ENCODE measurements at regions not wholly inside any gene's neighbourhood (a gene's known extent, or its start where the extent isn't known, plus 50 kb on each side); places are given as distances from the start of the nearest gene placed in this dataset.

GRCh38 chr1:11377001-11377583, 101.9 kb upstream of the DISP3 start:
- no peaks in the 10 kb centered on the region for H3K4me1 ChIP-seq (ENCODE audit: control insufficient read depth, insufficient read depth, low read length)
- no peaks in the 10 kb centered on the region for H3K9me3 ChIP-seq (ENCODE audit: control insufficient read depth, low read length)
- DNase-seq (no peak), ATAC-seq (no peak)
- intact Hi-C loops (cut with DNase I): no loop called here
- H3K27ac ChIP-seq (ENCODE audit: low read length): no peak overlapping the region
- WGBS: 78% methylated on average over 9 of the region's 9 CpGs
- H3K4me3 ChIP-seq (ENCODE audit: low read length): no peak overlapping the region
- no peaks in the 10 kb centered on the region for H3K27me3 ChIP-seq (ENCODE audit: control insufficient read depth, insufficient read depth)

DNA sequence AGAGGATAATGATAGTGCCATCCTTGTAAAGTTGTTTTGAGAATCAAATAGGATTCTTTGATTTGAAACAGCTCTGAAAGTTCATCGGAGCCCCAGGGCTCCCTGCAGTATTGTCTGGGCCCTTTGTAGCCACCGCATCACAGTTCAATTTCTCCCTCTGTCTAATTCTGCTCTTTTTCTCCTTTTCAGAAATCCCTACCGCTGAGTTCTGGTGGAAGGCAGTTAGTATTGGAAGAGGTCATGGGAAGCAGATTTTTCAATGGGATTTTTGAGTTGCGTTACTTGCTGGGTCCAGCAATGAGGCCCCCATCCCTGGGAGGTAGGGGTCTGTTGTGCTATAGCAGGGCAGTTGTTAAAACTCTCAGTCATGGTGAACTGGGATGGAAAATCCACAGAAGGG, 101.0 kb upstream of the DISP3 start:
- no peak for DNase-seq
- Histone ChIP-seq H3K27ac (ENCODE audit: low read length) (no peak overlapping the region), H3K4me1 (ENCODE audit: control insufficient read depth, insufficient read depth, low read length) (no peaks in the 10 kb centered on the region), H3K9me3 (ENCODE audit: control insufficient read depth, low read length) (no peaks in the 10 kb centered on the region), H3K4me3 (ENCODE audit: low read length) (no peak overlapping the region), H3K27me3 (ENCODE audit: control insufficient read depth, insufficient read depth) (no peaks in the 10 kb centered on the region)
- WGBS: 87% methylated on average over 4 of the region's 4 CpGs
- intact Hi-C loops (cut with DNase I): no loop called here
- no peak for ATAC-seq

GRCh38 chr1:11379851-11380250, 99.1 kb upstream of the DISP3 start:
- ATAC-seq: no peak
- DNase-seq: no peak
- Histone ChIP-seq H3K27me3 (ENCODE audit: control insufficient read depth, insufficient read depth) (no peaks in the 10 kb centered on the region), H3K4me1 (ENCODE audit: control insufficient read depth, insufficient read depth, low read length) (no peaks in the 10 kb centered on the region), H3K27ac (ENCODE audit: low read length) (no peak overlapping the region), H3K9me3 (ENCODE audit: control insufficient read depth, low read length) (no peaks in the 10 kb centered on the region), H3K4me3 (ENCODE audit: low read length) (no peak overlapping the region)
- WGBS: 33% methylated on average over 8 of the region's 8 CpGs
- intact Hi-C loops (cut with DNase I): no loop called here

DNA sequence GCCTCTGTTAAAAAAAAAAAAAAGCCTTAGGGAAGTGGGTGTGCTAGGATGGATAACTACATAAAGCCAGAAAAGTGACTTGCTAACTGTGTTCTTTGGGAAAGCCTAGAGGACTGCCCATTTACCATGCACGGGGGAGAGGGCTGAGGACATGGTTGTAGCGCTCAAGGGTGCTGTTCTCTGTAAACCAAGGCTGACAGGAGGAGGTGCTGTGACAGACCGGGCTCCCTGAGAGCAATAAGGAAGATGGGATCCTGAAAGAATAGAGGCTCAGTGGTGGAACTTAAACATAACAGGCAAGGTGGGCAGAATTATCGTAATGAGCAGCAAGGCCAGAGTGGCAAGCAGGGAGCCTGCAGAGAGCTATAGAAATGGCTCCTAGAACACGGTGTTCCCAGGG, 98.5 kb upstream of the DISP3 start:
- H3K27me3 ChIP-seq (ENCODE audit: control insufficient read depth, insufficient read depth): no peaks in the 10 kb centered on the region

DNA sequence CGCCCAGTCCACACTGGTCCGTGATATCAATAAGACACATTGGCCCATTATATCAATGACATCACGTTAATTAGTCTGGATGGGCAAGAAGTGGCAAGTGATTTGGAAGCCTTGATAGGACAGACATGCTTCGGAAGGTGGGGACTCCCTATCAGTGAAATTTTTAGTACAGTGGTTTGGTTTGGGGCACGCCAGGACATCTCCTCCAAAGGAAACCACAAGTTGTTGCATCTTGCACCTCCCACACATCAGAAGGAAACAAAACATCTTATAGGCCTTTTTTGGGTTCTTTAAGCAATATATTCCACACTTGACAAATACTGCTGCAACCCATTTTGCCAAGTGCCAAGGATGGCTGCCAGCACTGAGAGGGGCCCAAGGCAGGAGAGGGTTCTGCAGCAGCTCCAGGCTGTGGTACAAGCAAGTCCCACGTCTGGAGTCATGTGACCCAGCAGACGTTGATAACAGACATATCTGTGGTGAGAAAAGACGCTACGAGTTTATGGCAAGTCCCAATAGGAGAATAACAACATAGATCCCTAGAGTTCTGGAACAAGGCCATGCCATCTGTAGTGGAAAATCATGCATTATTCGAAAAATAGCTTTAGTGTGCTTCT, 95.3 kb upstream of the DISP3 start:
- WGBS: 48% methylated on average over 10 of the region's 10 CpGs

More for the DNA sequence above, 98.5 kb upstream of the DISP3 start:
- intact Hi-C loops (cut with DNase I): no loop called here
- no peak overlapping the region for H3K27ac ChIP-seq (ENCODE audit: low read length)
- H3K4me3 ChIP-seq (ENCODE audit: low read length): no peak overlapping the region
- no peak for DNase-seq
- no peaks in the 10 kb centered on the region for H3K9me3 ChIP-seq (ENCODE audit: control insufficient read depth, low read length)
- no peaks in the 10 kb centered on the region for H3K4me1 ChIP-seq (ENCODE audit: control insufficient read depth, insufficient read depth, low read length)
- ATAC-seq: no peak
- 58% methylated on average over 5 of the region's 5 CpGs for WGBS

DNA sequence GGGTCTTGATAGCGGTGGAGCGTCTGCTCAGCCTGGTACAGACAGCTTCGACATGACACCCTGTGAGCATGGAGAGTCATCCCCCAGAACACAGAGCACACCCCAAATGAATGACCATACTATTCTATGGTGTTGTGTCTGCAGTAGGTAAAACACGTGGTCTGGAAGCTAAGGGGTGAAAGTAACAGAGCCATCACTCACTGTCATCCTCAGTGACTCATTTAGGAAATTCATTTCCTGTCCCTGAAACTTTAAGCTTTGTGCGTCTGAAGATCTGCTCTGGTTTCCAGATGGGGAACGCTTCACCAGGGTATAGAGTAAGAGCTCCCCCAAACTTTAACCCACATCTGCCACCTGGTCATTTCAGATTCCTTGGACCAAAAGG, 94.8 kb upstream of the DISP3 start:
- ATAC-seq (no peak), DNase-seq (no peak)
- H3K9me3 ChIP-seq (ENCODE audit: control insufficient read depth, low read length): no peaks in the 10 kb centered on the region

More for the DNA sequence above, 95.3 kb upstream of the DISP3 start:
- Histone ChIP-seq H3K27ac (ENCODE audit: low read length) (no peak overlapping the region), H3K9me3 (ENCODE audit: control insufficient read depth, low read length) (no peaks in the 10 kb centered on the region), H3K4me1 (ENCODE audit: control insufficient read depth, insufficient read depth, low read length) (no peaks in the 10 kb centered on the region), H3K27me3 (ENCODE audit: control insufficient read depth, insufficient read depth) (no peaks in the 10 kb centered on the region), H3K4me3 (ENCODE audit: low read length) (no peak overlapping the region)
- intact Hi-C loops (cut with DNase I): no loop called here
- ATAC-seq (no peak), DNase-seq (no peak)

DNA sequence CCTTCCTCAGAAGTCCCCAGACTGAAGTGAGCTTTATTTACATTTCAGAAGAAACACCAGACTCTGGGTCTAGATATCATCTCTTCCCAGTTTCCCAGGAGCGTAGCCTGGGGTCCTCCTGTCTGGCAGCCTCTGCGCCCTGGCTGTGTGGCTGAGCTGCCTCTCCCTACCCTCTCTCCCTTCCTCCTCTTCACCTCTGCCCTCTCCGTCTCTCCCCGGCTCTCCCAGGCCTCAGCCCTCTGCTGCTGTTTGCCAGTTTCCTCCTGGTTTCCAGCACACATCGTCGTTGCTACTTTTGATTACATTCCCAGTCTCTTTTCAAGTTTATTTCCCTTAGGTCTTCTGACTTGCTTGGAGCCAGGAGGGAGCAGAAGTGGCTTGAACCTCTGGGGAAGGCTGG, 91.1 kb upstream of the DISP3 start:
- WGBS: 10% methylated on average over 6 of the region's 6 CpGs
- DNase-seq: no peak

More for the DNA sequence above, 94.8 kb upstream of the DISP3 start:
- Histone ChIP-seq H3K27me3 (ENCODE audit: control insufficient read depth, insufficient read depth) (no peaks in the 10 kb centered on the region), H3K4me1 (ENCODE audit: control insufficient read depth, insufficient read depth, low read length) (no peaks in the 10 kb centered on the region), H3K4me3 (ENCODE audit: low read length) (no peak overlapping the region), H3K27ac (ENCODE audit: low read length) (no peak overlapping the region)
- WGBS: 52% methylated on average over 6 of the region's 6 CpGs
- intact Hi-C loops (cut with DNase I): no loop called here

DNA sequence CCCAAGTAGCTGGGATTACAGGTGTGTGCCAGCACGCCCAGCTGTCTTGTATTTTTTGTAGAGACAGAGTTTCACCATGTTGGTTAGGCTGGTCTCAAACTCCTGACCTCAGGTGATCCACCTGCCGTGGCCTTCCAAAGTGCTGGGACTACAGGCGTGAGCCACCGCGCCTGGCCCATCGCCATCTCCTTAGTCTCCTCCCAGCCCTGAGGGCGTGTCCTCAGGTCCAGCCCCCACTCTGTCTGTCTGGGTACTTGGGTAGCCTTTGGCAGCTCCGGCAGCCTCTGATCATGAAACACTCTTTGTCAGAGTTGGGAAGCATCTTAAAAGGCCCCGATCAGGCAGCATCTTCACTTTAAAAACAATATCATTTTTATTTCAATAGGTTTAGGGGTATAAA, 90.3 kb upstream of the DISP3 start:
- Histone ChIP-seq H3K27me3 (ENCODE audit: control insufficient read depth, insufficient read depth) (no peaks in the 10 kb centered on the region), H3K4me3 (ENCODE audit: low read length) (no peak overlapping the region), H3K27ac (ENCODE audit: low read length) (no peak overlapping the region), H3K9me3 (ENCODE audit: control insufficient read depth, low read length) (no peaks in the 10 kb centered on the region), H3K4me1 (ENCODE audit: control insufficient read depth, insufficient read depth, low read length) (no peaks in the 10 kb centered on the region)
- intact Hi-C loops (cut with DNase I): no loop called here
- 54% methylated on average over 9 of the region's 9 CpGs for WGBS
- ATAC-seq: no peak
- DNase-seq: no peak

More for the DNA sequence above, 91.1 kb upstream of the DISP3 start:
- no peaks in the 10 kb centered on the region for H3K4me1 ChIP-seq (ENCODE audit: control insufficient read depth, insufficient read depth, low read length)
- no peaks in the 10 kb centered on the region for H3K27me3 ChIP-seq (ENCODE audit: control insufficient read depth, insufficient read depth)
- no peak overlapping the region for H3K27ac ChIP-seq (ENCODE audit: low read length)
- ATAC-seq: no peak
- no peaks in the 10 kb centered on the region for H3K9me3 ChIP-seq (ENCODE audit: control insufficient read depth, low read length)
- H3K4me3 ChIP-seq (ENCODE audit: low read length): no peak overlapping the region
- intact Hi-C loops (cut with DNase I): no loop called here

- DNase-seq: no peak
- WGBS: 79% methylated on average over 7 of the region's 7 CpGs
- no peak for ATAC-seq
- no peak overlapping the region for H3K4me3 ChIP-seq (ENCODE audit: low read length)
- intact Hi-C loops (cut with DNase I): no loop called here
- H3K4me1 ChIP-seq (ENCODE audit: control insufficient read depth, insufficient read depth, low read length): no peaks in the 10 kb centered on the region
- no peaks in the 10 kb centered on the region for H3K27me3 ChIP-seq (ENCODE audit: control insufficient read depth, insufficient read depth)
- no peaks in the 10 kb centered on the region for H3K9me3 ChIP-seq (ENCODE audit: control insufficient read depth, low read length)
- H3K27ac ChIP-seq (ENCODE audit: low read length): no peak overlapping the region
These were observed 87.6 kb upstream of the DISP3 start for GRCh38 chr1:11391327-11391726.

GRCh38 chr1:11391886-11392285, 87.1 kb upstream of the DISP3 start:
- intact Hi-C loops (cut with DNase I): no loop called here
- H3K9me3 ChIP-seq (ENCODE audit: control insufficient read depth, low read length): no peaks in the 10 kb centered on the region
- H3K4me1 ChIP-seq (ENCODE audit: control insufficient read depth, insufficient read depth, low read length): no peaks in the 10 kb centered on the region
- H3K4me3 ChIP-seq (ENCODE audit: low read length): no peak overlapping the region
- H3K27ac ChIP-seq (ENCODE audit: low read length): no peak overlapping the region
- ATAC-seq: no peak
- DNase-seq: no peak
- 87% methylated on average over 8 of the region's 8 CpGs for whole genome bisulfite sequencing
- H3K27me3 ChIP-seq (ENCODE audit: control insufficient read depth, insufficient read depth): no peaks in the 10 kb centered on the region

GRCh38 chr1:11394592-11395245, 84.2 kb upstream of the DISP3 start:
- 36% methylated on average over 10 of the region's 10 CpGs for WGBS
- H3K27me3 ChIP-seq (ENCODE audit: control insufficient read depth, insufficient read depth): no peaks in the 10 kb centered on the region
- H3K4me1 ChIP-seq (ENCODE audit: control insufficient read depth, insufficient read depth, low read length): no peaks in the 10 kb centered on the region
- H3K27ac ChIP-seq (ENCODE audit: low read length): no peak overlapping the region
- intact Hi-C loops (cut with DNase I): no loop called here
- ATAC-seq: no peak
- DNase-seq: no peak
- H3K9me3 ChIP-seq (ENCODE audit: control insufficient read depth, low read length): no peaks in the 10 kb centered on the region
- no peak overlapping the region for H3K4me3 ChIP-seq (ENCODE audit: low read length)
